NB4 (cell line): ENCODE measurements at regions not wholly inside any gene's neighbourhood (a gene's known extent, or its start where the extent isn't known, plus 50 kb on each side); places are given as distances from the start of the nearest gene placed in this dataset.

ENCODE experiments used
- DNase-seq: peaks from one replicate; pipeline ENCODE4 v3.0.0; 2010; ENCODE audit warnings: low read depth
- H3K4me3 ChIP-seq: one replicate; pipeline ENCODE4 v1.5.1; 2011; ENCODE audit warnings: mild to moderate bottlenecking, low read depth, low read length, moderate library complexity
- MAX ChIP-seq: IDR thresholded peaks from 2 replicates; pipeline ENCODE4 v1.6.1; 2011; ENCODE audit warnings: low read depth, low read length
- MYC ChIP-seq: IDR thresholded peaks from 2 replicates; pipeline ENCODE4 v1.6.1; 2011; ENCODE audit warnings: low read depth, low read length
- POLR2A ChIP-seq: IDR thresholded peaks from 2 replicates; pipeline ENCODE4 v1.6.1; 2011; ENCODE audit warnings: mild to moderate bottlenecking; ENCODE audit not compliant: insufficient read length; ENCODE audit errors: extremely low read depth
- TF ChIP-seq, protein P1 (sequence below): IDR thresholded peaks from one replicate; pipeline ENCODE4 v1.5.1; 2012; ENCODE audit warnings: low read depth, low read length

- DNase-seq, result peak; percentile 77
- no peak for TF ChIP-seq MYC
- TF ChIP-seq, protein P1, sequence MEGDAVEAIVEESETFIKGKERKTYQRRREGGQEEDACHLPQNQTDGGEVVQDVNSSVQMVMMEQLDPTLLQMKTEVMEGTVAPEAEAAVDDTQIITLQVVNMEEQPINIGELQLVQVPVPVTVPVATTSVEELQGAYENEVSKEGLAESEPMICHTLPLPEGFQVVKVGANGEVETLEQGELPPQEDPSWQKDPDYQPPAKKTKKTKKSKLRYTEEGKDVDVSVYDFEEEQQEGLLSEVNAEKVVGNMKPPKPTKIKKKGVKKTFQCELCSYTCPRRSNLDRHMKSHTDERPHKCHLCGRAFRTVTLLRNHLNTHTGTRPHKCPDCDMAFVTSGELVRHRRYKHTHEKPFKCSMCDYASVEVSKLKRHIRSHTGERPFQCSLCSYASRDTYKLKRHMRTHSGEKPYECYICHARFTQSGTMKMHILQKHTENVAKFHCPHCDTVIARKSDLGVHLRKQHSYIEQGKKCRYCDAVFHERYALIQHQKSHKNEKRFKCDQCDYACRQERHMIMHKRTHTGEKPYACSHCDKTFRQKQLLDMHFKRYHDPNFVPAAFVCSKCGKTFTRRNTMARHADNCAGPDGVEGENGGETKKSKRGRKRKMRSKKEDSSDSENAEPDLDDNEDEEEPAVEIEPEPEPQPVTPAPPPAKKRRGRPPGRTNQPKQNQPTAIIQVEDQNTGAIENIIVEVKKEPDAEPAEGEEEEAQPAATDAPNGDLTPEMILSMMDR, result no peak
- TF ChIP-seq MAX, result no peak
- TF ChIP-seq POLR2A, result no peak
- H3K4me3 ChIP-seq, result no peak overlapping the region
Observed at GRCh38 chr2:9118383-9118960, 88.1 kb upstream of the ASAP2 start.

GRCh38 chr2:9115229-9115628 lies 91.4 kb upstream of the ASAP2 start:
- H3K4me3 ChIP-seq, result no peak overlapping the region
- no peak for TF ChIP-seq MAX
- no peak for TF ChIP-seq POLR2A
- TF ChIP-seq, protein P1, result no peak
- TF ChIP-seq MYC, result no peak
- no peak for DNase-seq

DNA sequence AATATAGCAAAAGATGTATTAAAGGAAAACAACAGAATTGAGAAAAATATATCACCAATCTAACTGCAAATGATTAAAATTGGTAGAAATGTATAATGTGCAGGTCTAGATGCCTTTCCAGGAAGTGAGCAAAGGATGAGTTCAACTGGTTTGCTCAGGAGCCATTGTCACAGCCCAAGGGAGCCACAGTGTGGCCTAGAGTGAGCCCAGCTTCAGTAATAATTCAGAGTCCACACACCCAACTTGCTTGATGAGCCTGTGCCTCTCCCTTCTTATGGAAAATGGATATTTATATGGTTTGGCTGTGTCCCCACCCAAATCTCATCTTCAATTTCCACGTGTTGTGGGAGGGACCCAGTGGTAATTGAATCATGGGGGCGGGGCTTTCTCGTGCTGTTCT lies 92.2 kb upstream of the ASAP2 start:
- peak; percentile 10 for DNase-seq
- H3K4me3 ChIP-seq, result no peak overlapping the region
- TF ChIP-seq MAX, result no peak
- TF ChIP-seq, protein P1, result no peak
- TF ChIP-seq MYC, result no peak
- no peak for TF ChIP-seq POLR2A

DNA sequence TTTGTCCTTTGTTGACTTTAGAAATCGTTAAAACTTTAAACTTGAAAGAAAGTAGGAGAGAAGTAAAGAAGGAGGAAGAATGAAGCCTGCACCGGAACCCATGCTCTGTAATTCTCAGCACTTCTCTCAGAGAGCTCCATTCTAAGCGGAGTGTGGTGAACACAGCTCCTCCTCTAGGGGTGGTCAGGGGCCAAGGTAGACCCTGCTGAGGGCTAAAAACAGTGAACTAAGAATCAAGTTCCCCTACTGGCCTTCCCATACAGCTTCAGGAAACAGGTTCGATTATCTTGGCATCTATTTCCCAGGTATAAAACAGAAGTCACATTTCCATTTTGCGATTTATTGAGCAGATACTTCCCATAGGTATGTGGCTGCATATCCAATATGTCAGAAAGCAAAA lies 92.7 kb upstream of the ASAP2 start:
- TF ChIP-seq, protein P1, result no peak
- no peak for TF ChIP-seq POLR2A
- TF ChIP-seq MYC, result no peak
- TF ChIP-seq MAX, result no peak
- DNase-seq, result no peak
- no peak overlapping the region for H3K4me3 ChIP-seq

GRCh38 chr2:9113262-9113661 lies 93.3 kb upstream of the ASAP2 start:
- TF ChIP-seq POLR2A (no peak), MAX (no peak), MYC (no peak)
- TF ChIP-seq, protein P1, result no peak
- no peak for DNase-seq

More at GRCh38 chr2:9113262-9113661, 93.3 kb upstream of the ASAP2 start:
- H3K4me3 ChIP-seq, result no peak overlapping the region
